BE2C (cell line): ENCODE measurements at regions not wholly inside any gene's neighbourhood (a gene's known extent, or its start where the extent isn't known, plus 50 kb on each side); places are given as distances from the start of the nearest gene placed in this dataset.

Experiments
- DNase-seq: peaks from one replicate; pipeline ENCODE4 v3.0.0-alpha.2; 2020
- H3K27me3 ChIP-seq: fragments of 250-450 bp; sonication (Bioruptor Pico); 2 replicates; pipeline ENCODE4 v1.5.1; 2020; ENCODE audit warnings: mild to moderate bottlenecking
- H3K36me3 ChIP-seq: fragments of 250-450 bp; sonication (Bioruptor Pico); 2 replicates; pipeline ENCODE4 v1.5.1; 2020; ENCODE audit warnings: mild to moderate bottlenecking
- H3K4me1 ChIP-seq: fragments of 250-450 bp; sonication (Bioruptor Pico); 2 replicates; pipeline ENCODE4 v1.5.1; 2020
- H3K4me3 ChIP-seq: 2 replicates; pipeline ENCODE4 v1.5.1; 2011; ENCODE audit warnings: low read depth, low read length
- H3K9me3 ChIP-seq: fragments of 250-450 bp; sonication (Bioruptor Pico); 2 replicates; pipeline ENCODE4 v1.5.1; 2020
- TF ChIP-seq, protein P1 (sequence below): IDR thresholded peaks from 2 replicates; pipeline ENCODE4 v1.5.1; 2012; ENCODE audit warnings: mild to moderate bottlenecking, low read depth, low read length

DNA sequence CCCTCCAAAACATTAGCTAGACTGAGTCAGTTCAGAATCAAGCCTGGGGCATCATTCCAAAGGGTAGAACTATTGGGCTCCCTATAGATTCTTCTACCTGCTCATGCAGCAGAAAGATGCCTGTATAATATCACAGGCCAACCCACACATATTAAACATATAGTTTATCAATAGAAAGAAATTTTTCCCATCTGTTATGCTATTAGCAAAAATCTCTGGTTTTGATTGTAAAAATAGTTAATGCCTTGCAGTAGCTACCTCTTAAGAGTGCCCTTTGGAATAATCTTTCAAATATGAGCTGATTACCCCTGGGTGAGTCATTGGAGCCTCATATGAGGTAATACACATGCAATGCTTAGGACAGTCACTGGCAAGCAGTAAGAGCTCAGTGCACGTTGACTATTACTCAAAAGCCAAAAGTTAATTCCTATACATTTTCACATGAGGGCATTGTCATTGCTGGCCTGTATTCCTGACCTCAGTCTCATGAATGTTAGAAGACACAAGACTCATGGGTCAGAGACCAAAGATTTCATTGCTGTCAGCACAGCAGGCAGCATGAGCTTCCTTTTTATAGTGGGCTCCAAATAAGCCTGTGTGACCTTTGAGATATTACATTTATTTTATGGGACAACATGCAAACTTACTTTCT is 180.0 kb downstream of the FGFR2 start:
- TF ChIP-seq, protein P1, sequence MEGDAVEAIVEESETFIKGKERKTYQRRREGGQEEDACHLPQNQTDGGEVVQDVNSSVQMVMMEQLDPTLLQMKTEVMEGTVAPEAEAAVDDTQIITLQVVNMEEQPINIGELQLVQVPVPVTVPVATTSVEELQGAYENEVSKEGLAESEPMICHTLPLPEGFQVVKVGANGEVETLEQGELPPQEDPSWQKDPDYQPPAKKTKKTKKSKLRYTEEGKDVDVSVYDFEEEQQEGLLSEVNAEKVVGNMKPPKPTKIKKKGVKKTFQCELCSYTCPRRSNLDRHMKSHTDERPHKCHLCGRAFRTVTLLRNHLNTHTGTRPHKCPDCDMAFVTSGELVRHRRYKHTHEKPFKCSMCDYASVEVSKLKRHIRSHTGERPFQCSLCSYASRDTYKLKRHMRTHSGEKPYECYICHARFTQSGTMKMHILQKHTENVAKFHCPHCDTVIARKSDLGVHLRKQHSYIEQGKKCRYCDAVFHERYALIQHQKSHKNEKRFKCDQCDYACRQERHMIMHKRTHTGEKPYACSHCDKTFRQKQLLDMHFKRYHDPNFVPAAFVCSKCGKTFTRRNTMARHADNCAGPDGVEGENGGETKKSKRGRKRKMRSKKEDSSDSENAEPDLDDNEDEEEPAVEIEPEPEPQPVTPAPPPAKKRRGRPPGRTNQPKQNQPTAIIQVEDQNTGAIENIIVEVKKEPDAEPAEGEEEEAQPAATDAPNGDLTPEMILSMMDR: no peak
- no peaks in the 10 kb centered on the region for H3K36me3 ChIP-seq
- DNase-seq: no peak

DNA sequence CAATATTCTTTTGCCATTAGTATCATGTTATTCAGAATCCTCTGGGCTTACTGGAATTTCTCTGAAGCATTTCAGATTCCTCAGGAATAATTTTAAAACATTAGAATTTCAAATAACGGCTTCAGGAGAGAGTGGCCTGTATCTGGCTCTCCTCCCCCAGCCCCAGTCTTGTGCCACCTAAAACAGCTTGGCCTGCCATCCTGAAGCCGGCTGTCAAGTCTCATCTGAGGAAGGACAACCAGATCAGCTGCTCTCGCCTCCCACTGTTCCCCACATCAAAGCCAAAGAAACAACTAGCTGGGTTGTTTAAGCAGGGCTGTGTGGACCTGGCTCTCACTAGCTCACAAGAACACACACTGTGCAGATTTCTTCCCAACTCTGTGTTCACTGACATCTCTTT is 178.2 kb downstream of the FGFR2 start:
- H3K9me3 ChIP-seq: no peaks in the 10 kb centered on the region
- TF ChIP-seq, protein P1: no peak
- no peak for DNase-seq
- H3K4me1 ChIP-seq: no peaks in the 10 kb centered on the region
- no peak overlapping the region for H3K4me3 ChIP-seq
- H3K36me3 ChIP-seq: no peaks in the 10 kb centered on the region
- no peaks in the 10 kb centered on the region for H3K27me3 ChIP-seq

More for the DNA sequence above, 180.0 kb downstream of the FGFR2 start:
- no peaks in the 10 kb centered on the region for H3K9me3 ChIP-seq
- no peaks in the 10 kb centered on the region for H3K4me1 ChIP-seq
- no peaks in the 10 kb centered on the region for H3K27me3 ChIP-seq
- H3K4me3 ChIP-seq: no peak overlapping the region

DNA sequence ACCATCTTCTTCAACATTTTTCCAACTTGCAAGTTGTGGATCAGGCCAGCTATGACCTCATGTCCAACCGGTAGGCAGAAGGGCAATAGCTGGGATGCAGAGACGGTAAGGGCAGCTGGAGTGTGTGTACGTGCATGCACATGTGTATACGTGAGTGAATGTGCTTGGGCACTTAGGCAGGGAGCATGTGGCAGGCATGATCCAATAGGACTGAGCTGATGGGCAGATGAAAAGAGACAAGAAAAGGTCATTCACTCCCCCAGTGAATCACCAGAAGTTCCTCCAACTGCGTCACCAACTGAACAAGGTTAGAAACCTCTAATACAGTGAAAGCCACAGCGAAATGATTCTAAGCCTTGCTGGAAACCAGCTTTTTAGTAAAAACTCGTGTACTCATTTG is 176.1 kb downstream of the FGFR2 start:
- H3K27me3 ChIP-seq: no peaks in the 10 kb centered on the region
- H3K4me1 ChIP-seq: no peaks in the 10 kb centered on the region
- no peak overlapping the region for H3K4me3 ChIP-seq
- no peaks in the 10 kb centered on the region for H3K36me3 ChIP-seq
- DNase-seq: no peak
- H3K9me3 ChIP-seq: no peaks in the 10 kb centered on the region
- TF ChIP-seq, protein P1: no peak

DNA sequence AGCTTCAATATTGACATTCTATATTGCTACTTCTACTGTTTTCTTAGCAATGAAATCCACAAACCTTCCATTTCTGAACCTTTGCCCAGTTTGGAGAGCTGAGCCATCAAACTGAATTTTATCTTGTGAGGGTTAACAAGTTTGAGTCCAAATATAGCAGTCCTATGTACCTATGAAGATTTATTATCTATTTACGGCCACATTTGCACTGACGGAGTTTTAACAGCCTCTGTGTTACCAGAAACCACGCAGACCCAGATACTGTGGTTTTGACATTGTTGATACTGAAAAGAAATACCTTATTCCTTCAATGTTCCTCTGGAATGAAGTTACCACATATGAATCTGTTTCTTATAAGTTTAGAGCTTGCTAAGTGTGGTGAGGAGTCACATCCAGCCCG is 172.6 kb downstream of the FGFR2 start:
- Histone ChIP-seq H3K36me3 (no peaks in the 10 kb centered on the region), H3K9me3 (no peaks in the 10 kb centered on the region), H3K27me3 (no peaks in the 10 kb centered on the region), H3K4me1 (no peaks in the 10 kb centered on the region), H3K4me3 (no peak overlapping the region)
- DNase-seq: no peak
- TF ChIP-seq, protein P1: no peak

DNA sequence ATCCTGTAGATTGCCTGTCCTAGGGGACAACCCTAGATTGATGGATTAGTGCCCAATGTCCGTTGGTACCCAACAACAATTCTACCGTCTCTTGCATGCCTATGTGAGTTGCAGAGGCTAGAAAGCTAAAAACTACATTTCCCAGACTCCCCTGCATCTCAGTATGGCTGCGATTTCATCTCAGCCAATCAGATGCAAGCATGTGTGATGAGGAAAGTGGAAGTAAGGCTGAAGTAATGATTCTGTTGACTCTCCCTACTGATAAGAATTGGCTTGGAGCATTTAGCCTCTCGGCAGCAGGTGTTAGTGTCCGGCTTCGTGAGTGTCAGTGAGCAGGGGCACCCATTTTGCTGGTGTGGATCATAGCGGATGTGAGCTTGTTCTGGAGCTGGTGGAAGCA is 171.9 kb downstream of the FGFR2 start:
- TF ChIP-seq, protein P1: no peak
- peak; percentile 28 for DNase-seq
- Histone ChIP-seq H3K9me3 (no peaks in the 10 kb centered on the region), H3K36me3 (no peaks in the 10 kb centered on the region), H3K4me3 (peak overlapping the region; percentile 36), H3K27me3 (no peaks in the 10 kb centered on the region), H3K4me1 (no peaks in the 10 kb centered on the region)
